Ovary (tissue), 7 donors: ENCODE measurements at regions not wholly inside any gene's neighbourhood (a gene's known extent, or its start where the extent isn't known, plus 50 kb on each side); places are given as distances from the start of the nearest gene placed in this dataset.

Source experiments
- DNase-seq, 5 donors: peaks; one replicate each; pipeline ENCODE4 v3.0.0-alpha.2; 2019 to 2020
- H3K27ac ChIP-seq, 2 donors: fragments of 200-600 bp; one replicate each; pipeline versions ENCODE4 v1.5.1 to v1.8.0; 2019 to 2022
- H3K27me3 ChIP-seq: fragments of 200-600 bp; one replicate; pipeline ENCODE4 v1.8.0; 2022
- H3K36me3 ChIP-seq: fragments of 200-600 bp; sonication (generic); one replicate; pipeline ENCODE4 v1.5.1; 2019
- H3K4me1 ChIP-seq: one replicate; pipeline ENCODE4 v1.8.1; 2013; ENCODE audit warnings: mild to moderate bottlenecking, moderate library complexity; ENCODE audit not compliant: insufficient read depth
- H3K4me3 ChIP-seq: fragments of 200-600 bp; sonication (generic); one replicate; pipeline ENCODE4 v1.5.1; 2017
- H3K9me3 ChIP-seq, 2 donors: fragments of 200-600 bp in 1 of 2; sonication (generic) in 1 of 2; one replicate each; pipeline versions ENCODE4 v1.5.1 to v1.8.1; 2013 to 2019; ENCODE audit warnings: mild to moderate bottlenecking in 1 of 2, moderate library complexity in 1 of 2
- EP300 ChIP-seq: sonication (generic); formaldehyde crosslinking; IDR thresholded peaks from one replicate; pipeline ENCODE4 v1.6.1; 2017; ENCODE audit warnings: antibody characterized with exemption
- POLR2A ChIP-seq: fragments of 450-650 bp; IDR thresholded peaks from one replicate; pipeline ENCODE4 v1.6.1; 2017; ENCODE audit warnings: antibody characterized with exemption, mild to moderate bottlenecking, moderate library complexity
- WGBS, 3 donors: extraction: QIAGEN DNeasy Blood & Tissue Kit in 1 of 3; methylation state at CpG; one replicate each; pipeline versions ENCODE4 v1.1.5 to v1.1.7; 2013 to 2017; 5-methylcytosine and 5-hydroxymethylcytosine counted together
- intact Hi-C, 4 donors: fragments of 100-400 bp; cut with DNase I; formaldehyde crosslinking; loops; one replicate each; pipeline versions ENCODE4 v1.11.0 to v1.15.1; 2022 to 2023
- TF ChIP-seq, protein P1 (sequence below), 3 donors: fragments of 450-650 bp in 2 of 3; fragments of 200-600 bp in 1 of 3; IDR thresholded peaks; one replicate each; pipeline versions ENCODE4 v1.5.1 to v1.8.0; 2016 to 2022; ENCODE audit warnings: antibody characterized with exemption in 3 of 3, mild to moderate bottlenecking in 1 of 3
- donor health status: DM: no; HTN: no; CAD: no; lungs with moderate emphysema.
- donor health status: DM: no; HTN: no; CAD: no.
- donor health status: Bipolar disorder and iron deficiency.
- donor health status: DM: no; HTN: no; CAD: no.
- donor health status: DM: yes; HTN: yes; CAD: no.

DNA sequence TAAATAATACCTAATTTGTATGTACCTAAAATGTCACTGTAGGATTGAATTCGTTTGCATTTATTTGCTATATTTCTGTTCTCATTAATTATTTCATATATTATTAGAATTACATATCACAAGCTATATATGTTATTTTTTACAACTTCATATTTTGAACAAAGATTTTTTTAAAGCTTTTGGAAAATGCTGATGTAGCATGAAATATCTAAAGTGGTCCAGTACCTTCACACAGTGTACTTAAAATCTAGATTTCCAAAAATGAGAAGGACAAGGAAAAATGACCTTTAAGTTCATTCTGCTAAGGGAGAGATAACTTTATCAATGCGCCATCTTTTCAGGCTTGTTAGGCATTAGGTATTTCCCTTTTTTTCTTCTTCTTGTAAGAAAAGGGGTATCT lies 71.8 kb downstream of the LARP7 start:
- TF ChIP-seq EP300 (no peak), POLR2A (no peak)
- TF ChIP-seq, protein P1, sequence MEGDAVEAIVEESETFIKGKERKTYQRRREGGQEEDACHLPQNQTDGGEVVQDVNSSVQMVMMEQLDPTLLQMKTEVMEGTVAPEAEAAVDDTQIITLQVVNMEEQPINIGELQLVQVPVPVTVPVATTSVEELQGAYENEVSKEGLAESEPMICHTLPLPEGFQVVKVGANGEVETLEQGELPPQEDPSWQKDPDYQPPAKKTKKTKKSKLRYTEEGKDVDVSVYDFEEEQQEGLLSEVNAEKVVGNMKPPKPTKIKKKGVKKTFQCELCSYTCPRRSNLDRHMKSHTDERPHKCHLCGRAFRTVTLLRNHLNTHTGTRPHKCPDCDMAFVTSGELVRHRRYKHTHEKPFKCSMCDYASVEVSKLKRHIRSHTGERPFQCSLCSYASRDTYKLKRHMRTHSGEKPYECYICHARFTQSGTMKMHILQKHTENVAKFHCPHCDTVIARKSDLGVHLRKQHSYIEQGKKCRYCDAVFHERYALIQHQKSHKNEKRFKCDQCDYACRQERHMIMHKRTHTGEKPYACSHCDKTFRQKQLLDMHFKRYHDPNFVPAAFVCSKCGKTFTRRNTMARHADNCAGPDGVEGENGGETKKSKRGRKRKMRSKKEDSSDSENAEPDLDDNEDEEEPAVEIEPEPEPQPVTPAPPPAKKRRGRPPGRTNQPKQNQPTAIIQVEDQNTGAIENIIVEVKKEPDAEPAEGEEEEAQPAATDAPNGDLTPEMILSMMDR (IDR thresholded peaks at IDR 0.05): no peak

GRCh38 chr4:112714922-112715901 lies 78.3 kb downstream of the LARP7 start:
- Histone ChIP-seq H3K4me3 (no peak overlapping the region), H3K27me3 (no peaks in the 10 kb centered on the region), H3K9me3 (no peaks in the 10 kb centered on the region), H3K36me3 (no peaks in the 10 kb centered on the region), H3K4me1 (no peaks in the 10 kb centered on the region), H3K27ac (no peak overlapping the region)
- no peak for DNase-seq
- TF ChIP-seq, protein P1 (IDR thresholded peaks at IDR 0.05): no peak
- TF ChIP-seq POLR2A (no peak), EP300 (no peak)
- 88 to 89% (median 89%) methylated on average over 11 of the region's 11 CpGs for WGBS, 3 donors
- intact Hi-C loops: no loop called here

More for the DNA sequence above, 71.8 kb downstream of the LARP7 start:
- H3K9me3 ChIP-seq: no peaks in the 10 kb centered on the region
- no peaks in the 10 kb centered on the region for H3K4me1 ChIP-seq
- intact Hi-C loops: no loop called here
- no peaks in the 10 kb centered on the region for H3K27me3 ChIP-seq
- no peak overlapping the region for H3K27ac ChIP-seq
- no peaks in the 10 kb centered on the region for H3K36me3 ChIP-seq
- WGBS, 3 donors: 93 to 95% (median 94%) methylated on average over 2 of the region's 2 CpGs
- no peak overlapping the region for H3K4me3 ChIP-seq
- no peak for DNase-seq

GRCh38 chr4:112717856-112718255 lies 80.9 kb downstream of the LARP7 start:
- no peak for TF ChIP-seq EP300
- TF ChIP-seq, protein P1 (IDR thresholded peaks at IDR 0.05): no peak
- no peak for TF ChIP-seq POLR2A
- Histone ChIP-seq H3K4me1 (no peaks in the 10 kb centered on the region), H3K4me3 (no peak overlapping the region), H3K27me3 (no peaks in the 10 kb centered on the region), H3K27ac (no peak overlapping the region), H3K36me3 (no peaks in the 10 kb centered on the region), H3K9me3 (no peaks in the 10 kb centered on the region)
- intact Hi-C loops: no loop called here
- DNase-seq: no peak
- 92 to 95% (median 93%) methylated on average over 1 of the region's 1 CpG for WGBS, 3 donors

- intact Hi-C loops: no loop called here
- no peak overlapping the region for H3K27ac ChIP-seq
Measured at GRCh38 chr4:112721627-112722026, 84.7 kb downstream of the LARP7 start.

More at GRCh38 chr4:112721627-112722026, 84.7 kb downstream of the LARP7 start:
- no peak for TF ChIP-seq EP300
- TF ChIP-seq, protein P1 (IDR thresholded peaks at IDR 0.05): no peak
- TF ChIP-seq POLR2A: no peak
- no peak for DNase-seq
- Histone ChIP-seq H3K27me3 (no peaks in the 10 kb centered on the region), H3K4me1 (no peaks in the 10 kb centered on the region), H3K4me3 (no peak overlapping the region), H3K36me3 (no peaks in the 10 kb centered on the region), H3K9me3 (no peaks in the 10 kb centered on the region)
